Kidney epithelial cell (primary cell): ENCODE measurements at regions not wholly inside any gene's neighbourhood (a gene's known extent, or its start where the extent isn't known, plus 50 kb on each side); places are given as distances from the start of the nearest gene placed in this dataset.

ENCODE experiments used
- DNase-seq: peaks from one replicate; pipeline ENCODE4 v3.0.0-alpha.2; 2010; ENCODE audit warnings: low read depth
- H3K27me3 ChIP-seq: 2 replicates; pipeline ENCODE4 v1.6.0; 2011; ENCODE audit warnings: low read length; ENCODE audit not compliant: control insufficient read depth, insufficient read depth
- H3K36me3 ChIP-seq: 2 replicates; pipeline ENCODE4 v1.5.1; 2011; ENCODE audit warnings: low read length; ENCODE audit not compliant: control insufficient read depth, insufficient read depth
- H3K4me3 ChIP-seq: 2 replicates; pipeline ENCODE4 v1.5.1; 2011; ENCODE audit warnings: low read depth, mild to moderate bottlenecking, control low read depth, low read length
- TF ChIP-seq, protein P1 (sequence below): IDR thresholded peaks from 2 replicates; pipeline ENCODE4 v1.5.1; 2011; ENCODE audit warnings: mild to moderate bottlenecking, moderate library complexity, low read length, control low read depth, inconsistent platforms; ENCODE audit not compliant: insufficient read depth, poor library complexity, severe bottlenecking

DNA sequence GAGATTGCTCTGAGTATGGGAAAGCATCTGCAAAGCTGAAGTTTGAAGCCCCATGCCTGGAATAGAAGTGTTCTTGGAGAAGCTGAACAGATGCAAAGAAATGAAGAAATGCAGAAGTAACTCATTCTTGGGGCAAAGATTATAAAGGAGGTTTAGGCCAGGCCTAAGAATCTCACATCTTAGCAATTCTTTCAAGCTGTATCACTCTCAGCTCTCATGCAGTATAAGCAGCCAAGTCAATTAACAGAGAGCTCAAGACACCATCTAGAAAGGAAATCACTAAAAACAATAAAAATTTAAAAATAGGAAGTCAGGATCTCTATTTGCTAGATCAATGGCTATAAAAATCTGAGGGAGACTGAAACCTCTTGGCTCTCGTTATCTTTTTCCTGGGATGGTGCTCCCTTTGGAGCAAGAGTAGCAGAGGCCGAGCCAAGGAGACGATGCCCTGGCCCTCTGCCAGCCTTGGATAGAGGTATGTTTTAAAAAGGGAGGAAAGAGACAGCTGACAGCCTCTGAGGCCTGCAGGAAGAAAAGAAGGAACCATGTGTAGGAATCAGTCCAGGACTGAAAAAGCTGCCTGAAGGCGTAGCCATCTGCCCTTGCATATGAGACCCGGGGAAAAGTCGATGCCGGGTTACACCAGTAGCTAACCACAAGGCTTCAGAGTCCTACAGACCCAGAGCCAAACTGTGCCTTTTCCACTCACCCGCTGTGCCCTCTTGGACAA, 229.8 kb downstream of the BLID start:
- H3K27me3 ChIP-seq: no peaks in the 10 kb centered on the region
- TF ChIP-seq, protein P1, sequence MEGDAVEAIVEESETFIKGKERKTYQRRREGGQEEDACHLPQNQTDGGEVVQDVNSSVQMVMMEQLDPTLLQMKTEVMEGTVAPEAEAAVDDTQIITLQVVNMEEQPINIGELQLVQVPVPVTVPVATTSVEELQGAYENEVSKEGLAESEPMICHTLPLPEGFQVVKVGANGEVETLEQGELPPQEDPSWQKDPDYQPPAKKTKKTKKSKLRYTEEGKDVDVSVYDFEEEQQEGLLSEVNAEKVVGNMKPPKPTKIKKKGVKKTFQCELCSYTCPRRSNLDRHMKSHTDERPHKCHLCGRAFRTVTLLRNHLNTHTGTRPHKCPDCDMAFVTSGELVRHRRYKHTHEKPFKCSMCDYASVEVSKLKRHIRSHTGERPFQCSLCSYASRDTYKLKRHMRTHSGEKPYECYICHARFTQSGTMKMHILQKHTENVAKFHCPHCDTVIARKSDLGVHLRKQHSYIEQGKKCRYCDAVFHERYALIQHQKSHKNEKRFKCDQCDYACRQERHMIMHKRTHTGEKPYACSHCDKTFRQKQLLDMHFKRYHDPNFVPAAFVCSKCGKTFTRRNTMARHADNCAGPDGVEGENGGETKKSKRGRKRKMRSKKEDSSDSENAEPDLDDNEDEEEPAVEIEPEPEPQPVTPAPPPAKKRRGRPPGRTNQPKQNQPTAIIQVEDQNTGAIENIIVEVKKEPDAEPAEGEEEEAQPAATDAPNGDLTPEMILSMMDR: no peak
- no peaks in the 10 kb centered on the region for H3K36me3 ChIP-seq
- no peak for DNase-seq
- H3K4me3 ChIP-seq: no peak overlapping the region

DNA sequence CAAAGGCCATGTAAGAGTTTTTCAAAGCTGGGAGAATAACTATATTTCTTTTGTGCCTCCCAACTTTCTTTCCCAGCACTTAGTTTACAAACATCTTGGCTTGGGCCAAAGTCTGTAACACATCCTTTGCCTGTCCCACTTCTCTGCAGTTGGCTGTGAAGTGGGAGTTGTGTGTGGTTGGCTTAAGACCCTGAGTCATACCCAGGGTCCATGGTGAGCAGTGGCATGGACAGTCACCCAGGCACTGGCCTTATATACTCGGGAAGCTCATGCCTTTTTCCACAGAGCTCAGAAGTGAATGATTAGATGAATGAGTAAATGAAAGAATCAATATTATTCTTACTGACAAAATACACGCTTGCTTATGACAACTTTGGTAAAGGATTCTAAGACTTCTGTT, 231.4 kb downstream of the BLID start:
- TF ChIP-seq, protein P1: no peak
- H3K4me3 ChIP-seq: no peak overlapping the region
- DNase-seq: no peak
- H3K27me3 ChIP-seq: no peaks in the 10 kb centered on the region
- no peaks in the 10 kb centered on the region for H3K36me3 ChIP-seq

DNA sequence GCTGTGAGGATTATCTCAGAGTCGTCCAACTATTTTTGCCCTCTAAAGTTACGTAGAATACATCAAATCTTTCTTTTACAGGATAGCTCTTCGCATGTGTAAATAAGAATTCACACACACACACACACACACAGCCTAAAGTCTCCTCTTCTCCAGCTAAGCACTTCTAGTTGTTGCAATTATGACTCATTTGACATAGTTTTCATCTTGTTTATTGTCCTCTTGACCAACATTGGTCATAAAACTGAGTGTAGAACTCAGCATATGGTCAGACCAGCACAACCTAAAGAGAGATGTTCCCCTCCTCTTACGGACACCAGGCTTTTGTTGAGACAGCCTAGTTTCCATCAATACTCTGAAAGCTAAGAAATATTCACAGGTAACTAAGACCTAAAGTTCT, 234.2 kb downstream of the BLID start:
- no peak overlapping the region for H3K4me3 ChIP-seq
- no peak for DNase-seq
- H3K27me3 ChIP-seq: no peaks in the 10 kb centered on the region
- no peaks in the 10 kb centered on the region for H3K36me3 ChIP-seq
- TF ChIP-seq, protein P1: no peak

DNA sequence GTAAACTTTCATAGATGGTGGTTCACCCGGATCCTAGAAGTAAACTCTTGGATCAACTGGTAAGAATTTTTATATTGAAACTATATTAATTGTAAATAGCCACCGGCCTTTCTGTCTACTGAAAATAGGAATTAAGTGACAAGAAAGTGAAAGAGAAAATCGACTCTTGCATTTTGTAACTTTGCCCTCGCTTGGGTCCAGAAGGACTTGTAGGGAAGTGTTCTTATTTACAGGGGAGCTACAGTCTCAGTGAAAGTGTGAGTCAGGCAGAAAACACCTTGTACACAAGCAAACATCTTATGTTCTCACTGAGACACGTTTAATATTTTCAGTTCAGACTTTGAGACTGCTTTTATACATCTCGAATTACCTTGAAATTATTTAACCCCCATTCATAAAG, 238.9 kb downstream of the BLID start:
- Histone ChIP-seq H3K36me3 (no peaks in the 10 kb centered on the region), H3K27me3 (no peaks in the 10 kb centered on the region), H3K4me3 (no peak overlapping the region)
- no peak for DNase-seq
- TF ChIP-seq, protein P1: no peak

DNA sequence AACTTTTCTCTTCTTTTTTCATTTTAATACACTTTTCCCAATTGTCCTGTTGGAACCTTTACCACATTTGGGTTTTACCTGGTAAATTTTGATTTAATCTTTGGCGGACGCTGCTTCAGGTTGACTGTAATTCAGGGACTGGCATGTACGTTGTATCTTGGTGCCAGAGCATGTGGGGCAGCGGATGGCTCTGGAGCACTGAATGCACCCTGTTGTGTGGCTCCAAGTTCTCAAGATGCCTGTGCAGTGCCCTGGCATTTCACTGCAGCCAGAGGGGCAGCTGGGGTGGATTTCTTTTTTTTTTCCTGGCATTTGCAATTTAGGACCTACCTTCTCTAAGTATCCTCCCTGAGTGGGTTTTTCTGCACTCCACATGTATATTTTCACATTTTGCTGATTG, 242.2 kb downstream of the BLID start:
- no peaks in the 10 kb centered on the region for H3K36me3 ChIP-seq
- H3K4me3 ChIP-seq: no peak overlapping the region
- DNase-seq: no peak
- TF ChIP-seq, protein P1: no peak
- H3K27me3 ChIP-seq: no peaks in the 10 kb centered on the region

DNA sequence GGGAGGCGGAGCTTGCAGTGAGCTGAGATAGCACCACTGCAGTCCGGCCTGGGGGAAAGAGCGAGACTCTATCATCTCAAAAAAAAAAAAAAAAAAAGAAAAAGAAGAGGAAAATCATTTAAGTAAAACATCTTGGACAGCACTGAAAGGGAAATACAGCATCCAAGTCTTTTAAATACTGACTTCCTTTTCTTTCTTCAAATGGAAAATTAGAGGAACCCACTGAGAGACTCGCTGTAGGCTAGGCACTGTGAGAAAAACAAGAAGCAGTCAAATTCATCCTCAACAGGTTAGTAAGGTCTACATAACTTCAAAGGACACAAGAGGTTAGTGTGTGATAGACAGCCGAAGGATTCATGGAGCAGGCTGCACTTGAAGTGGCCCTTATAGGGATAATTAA, 243.7 kb downstream of the BLID start:
- TF ChIP-seq, protein P1: no peak
- Histone ChIP-seq H3K27me3 (no peaks in the 10 kb centered on the region), H3K4me3 (no peak overlapping the region), H3K36me3 (no peaks in the 10 kb centered on the region)
- DNase-seq: no peak
